ENCODE measurements at regions not wholly inside any gene's neighbourhood (a gene's known extent, or its start where the extent isn't known, plus 50 kb on each side); places are given as distances from the start of the nearest gene placed in this dataset.

GRCh38 chr11:115901069-115901468 lies 396.9 kb upstream of the CADM1 start:
- no peak overlapping the region for H3K4me3 ChIP-seq (ENCODE audit: low read depth, low read length, poor library complexity, severe bottlenecking)
- no peaks in the 10 kb centered on the region for H3F3A ChIP-seq (ENCODE audit: insufficient read depth, low read length)
- no peaks in the 10 kb centered on the region for H3K4me1 ChIP-seq (ENCODE audit: insufficient read depth, low read length, severe bottlenecking)
- TF ChIP-seq EZH2 (IDR thresholded peaks at IDR 0.05; ENCODE audit: borderline replicate concordance, low read length) = no peak
- TF ChIP-seq CTCF (IDR thresholded peaks at IDR 0.05; ENCODE audit: low read length) = no peak
- no peaks in the 10 kb centered on the region for H3K79me2 ChIP-seq (ENCODE audit: insufficient read depth, low read length)
- H3K9me3 ChIP-seq (ENCODE audit: low read length) = no peaks in the 10 kb centered on the region
- H3K9ac ChIP-seq (ENCODE audit: low read length) = no peak overlapping the region
- no peaks in the 10 kb centered on the region for H4K20me1 ChIP-seq (ENCODE audit: insufficient read depth, low read length)
- H3K36me3 ChIP-seq (ENCODE audit: insufficient read depth, low read length) = no peaks in the 10 kb centered on the region
- no peak overlapping the region for H3K4me2 ChIP-seq (ENCODE audit: low read length)
- no peak overlapping the region for H2AFZ ChIP-seq (ENCODE audit: low read length)
- H3K27me3 ChIP-seq (ENCODE audit: insufficient read depth, low read length) = no peaks in the 10 kb centered on the region
- H3K9me2 ChIP-seq (ENCODE audit: low read depth, low read length) = no peaks in the 10 kb centered on the region
- no peak overlapping the region for H3K27ac ChIP-seq (ENCODE audit: low read depth, low read length, poor library complexity, severe bottlenecking)

- Histone ChIP-seq H3K36me3 (ENCODE audit: insufficient read depth, low read length) (no peaks in the 10 kb centered on the region), H3K9me3 (ENCODE audit: low read length) (no peaks in the 10 kb centered on the region), H3K4me1 (ENCODE audit: insufficient read depth, low read length, severe bottlenecking) (no peaks in the 10 kb centered on the region), H3K27ac (ENCODE audit: low read depth, low read length, poor library complexity, severe bottlenecking) (no peak overlapping the region), H3K27me3 (ENCODE audit: insufficient read depth, low read length) (no peaks in the 10 kb centered on the region), H4K20me1 (ENCODE audit: insufficient read depth, low read length) (no peaks in the 10 kb centered on the region), H3F3A (ENCODE audit: insufficient read depth, low read length) (no peaks in the 10 kb centered on the region), H3K9ac (ENCODE audit: low read length) (no peak overlapping the region), H2AFZ (ENCODE audit: low read length) (no peak overlapping the region), H3K4me3 (ENCODE audit: low read depth, low read length, poor library complexity, severe bottlenecking) (no peak overlapping the region), H3K79me2 (ENCODE audit: insufficient read depth, low read length) (no peaks in the 10 kb centered on the region), H3K4me2 (ENCODE audit: low read length) (no peak overlapping the region), H3K9me2 (ENCODE audit: low read depth, low read length) (no peaks in the 10 kb centered on the region)
- TF ChIP-seq CTCF (IDR thresholded peaks at IDR 0.05; ENCODE audit: low read length) (no peak), EZH2 (IDR thresholded peaks at IDR 0.05; ENCODE audit: borderline replicate concordance, low read length) (no peak)
These were observed 395.9 kb upstream of the CADM1 start for GRCh38 chr11:115900111-115900510.

- Histone ChIP-seq H3K27me3 (ENCODE audit: insufficient read depth, low read length) (no peaks in the 10 kb centered on the region), H4K20me1 (ENCODE audit: insufficient read depth, low read length) (no peaks in the 10 kb centered on the region), H3K9me2 (ENCODE audit: low read depth, low read length) (no peaks in the 10 kb centered on the region), H3K4me1 (ENCODE audit: insufficient read depth, low read length, severe bottlenecking) (no peaks in the 10 kb centered on the region), H3K79me2 (ENCODE audit: insufficient read depth, low read length) (no peaks in the 10 kb centered on the region), H2AFZ (ENCODE audit: low read length) (no peak overlapping the region), H3K4me2 (ENCODE audit: low read length) (no peak overlapping the region), H3F3A (ENCODE audit: insufficient read depth, low read length) (no peaks in the 10 kb centered on the region), H3K27ac (ENCODE audit: low read depth, low read length, poor library complexity, severe bottlenecking) (no peak overlapping the region), H3K9ac (ENCODE audit: low read length) (no peak overlapping the region), H3K4me3 (ENCODE audit: low read depth, low read length, poor library complexity, severe bottlenecking) (no peak overlapping the region), H3K36me3 (ENCODE audit: insufficient read depth, low read length) (no peaks in the 10 kb centered on the region), H3K9me3 (ENCODE audit: low read length) (no peaks in the 10 kb centered on the region)
- TF ChIP-seq CTCF (IDR thresholded peaks at IDR 0.05; ENCODE audit: low read length) (no peak), EZH2 (IDR thresholded peaks at IDR 0.05; ENCODE audit: borderline replicate concordance, low read length) (no peak)
These were observed 393.5 kb upstream of the CADM1 start for GRCh38 chr11:115897707-115898106.

Data from OCI-LY1 (cell line).